ENCODE measurements at regions not wholly inside any gene's neighbourhood (a gene's known extent, or its start where the extent isn't known, plus 50 kb on each side); places are given as distances from the start of the nearest gene placed in this dataset.
A peak's percentile ranks its signal among the peaks of the same experiment; 100 is the strongest.

DNA sequence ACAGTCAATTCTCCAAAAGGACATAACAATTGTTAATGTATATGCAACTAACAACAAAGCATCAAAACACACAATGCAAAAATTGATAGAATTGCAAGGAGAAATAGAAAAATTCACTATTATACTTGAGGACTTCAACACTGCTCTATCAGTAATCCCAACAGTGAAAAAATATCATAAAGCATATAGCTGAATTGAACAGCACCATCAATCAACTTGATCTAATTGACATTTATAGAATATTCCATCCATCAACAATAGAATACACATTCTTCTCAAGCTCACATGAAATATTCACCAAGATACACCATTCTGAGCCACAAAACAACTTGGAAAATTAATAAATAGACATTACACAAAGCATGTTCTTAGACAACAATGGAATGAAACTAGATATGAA, 60.1 kb upstream of the ASXL3 start:
- no peak for DNase-seq

GRCh38 chr18:33513027-33513426, 65.0 kb upstream of the ASXL3 start:
- DNase-seq: no peak

DNA sequence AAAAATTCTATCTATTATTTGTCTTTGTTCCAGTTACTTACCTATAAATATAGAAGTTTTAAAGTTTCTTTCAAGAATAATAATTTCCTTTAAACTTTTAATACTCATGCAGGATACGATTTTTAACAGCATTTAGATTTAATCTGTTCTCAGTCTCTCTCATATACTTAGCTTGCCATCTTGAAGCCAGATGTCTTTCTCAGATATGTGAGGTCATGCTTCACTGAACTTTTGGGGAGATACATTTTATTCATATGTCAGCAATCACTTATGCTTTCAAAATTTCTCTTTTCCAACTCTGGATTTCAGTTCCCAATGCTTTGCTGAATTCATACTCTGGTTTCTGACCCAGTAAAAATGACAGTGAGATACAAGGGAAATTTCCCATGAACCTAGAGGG, 66.5 kb upstream of the CCDC178 start:
- no peak for DNase-seq

GRCh38 chr18:33505798-33506197, 65.3 kb upstream of the CCDC178 start:
- DNase-seq: no peak

GRCh38 chr18:33505297-33505696, 64.8 kb upstream of the CCDC178 start:
- no peak for DNase-seq

DNA sequence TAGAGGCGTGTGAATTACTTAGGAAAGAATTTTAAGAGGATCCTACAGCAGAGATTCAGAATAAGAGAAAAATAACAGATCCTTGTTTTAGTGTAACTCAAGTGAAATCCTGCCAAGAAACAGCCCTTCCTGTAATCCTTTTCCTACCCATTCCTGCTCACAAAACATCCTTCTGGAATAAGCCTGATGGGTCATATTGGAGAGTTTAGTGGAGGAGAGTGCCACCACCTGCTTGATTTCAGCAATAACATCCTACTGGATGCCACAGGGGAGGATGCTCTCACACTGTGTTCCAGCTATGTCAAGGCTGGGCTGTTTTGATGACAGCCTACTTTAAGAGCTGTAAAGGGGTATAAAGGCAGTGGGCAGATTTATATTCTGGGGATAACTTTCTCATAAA, 54.8 kb upstream of the CCDC178 start:
- DNase-seq: peak; percentile 67

Measured in NCI-H1694 treated with DMSO at 0.1 percent for 48 hours (cell line).